ENCODE measurements at regions not wholly inside any gene's neighbourhood (a gene's known extent, or its start where the extent isn't known, plus 50 kb on each side); places are given as distances from the start of the nearest gene placed in this dataset.

GRCh38 chr21:24856326-24856725, 751.0 kb downstream of the MRPL39 start:
- DNase-seq, result no peak

- DNase-seq, result no peak
Measured at GRCh38 chr21:24852610-24853195, 754.6 kb downstream of the MRPL39 start.

- DNase-seq, result no peak
Measured at GRCh38 chr21:24850121-24850520, 757.2 kb downstream of the MRPL39 start.

- no peak for DNase-seq
Measured at GRCh38 chr21:24844671-24845070, 762.6 kb downstream of the MRPL39 start.

GRCh38 chr21:24840287-24840686, 767.0 kb downstream of the MRPL39 start:
- DNase-seq, result no peak

- no peak for DNase-seq
Measured at GRCh38 chr21:24832961-24833360, 774.3 kb downstream of the MRPL39 start.

GRCh38 chr21:24829397-24829796, 777.9 kb downstream of the MRPL39 start:
- DNase-seq, result no peak

GRCh38 chr21:24826822-24827221, 780.5 kb downstream of the MRPL39 start:
- no peak for DNase-seq

GRCh38 chr21:24825348-24825747, 781.9 kb downstream of the MRPL39 start:
- no peak for DNase-seq

GRCh38 chr21:24824209-24824608, 783.1 kb downstream of the MRPL39 start:
- DNase-seq, result no peak

- no peak for DNase-seq
Measured at GRCh38 chr21:24823247-24823646, 784.0 kb downstream of the MRPL39 start.

GRCh38 chr21:24785033-24785432, 822.2 kb downstream of the MRPL39 start:
- DNase-seq, result no peak

GRCh38 chr21:24781146-24781545, 826.1 kb downstream of the MRPL39 start:
- DNase-seq, result no peak

GRCh38 chr21:24759348-24760075, 847.8 kb downstream of the MRPL39 start:
- DNase-seq, result no peak

GRCh38 chr21:24738063-24738462, 869.2 kb downstream of the MRPL39 start:
- DNase-seq, result no peak

GRCh38 chr21:24737296-24737850, 869.9 kb downstream of the MRPL39 start:
- DNase-seq, result no peak

GRCh38 chr21:24730661-24731060, 876.6 kb downstream of the MRPL39 start:
- no peak for DNase-seq

- DNase-seq, result no peak
Measured at GRCh38 chr21:24729568-24729967, 877.7 kb downstream of the MRPL39 start.

GRCh38 chr21:24727803-24728440, 879.4 kb downstream of the MRPL39 start:
- DNase-seq, result no peak

- no peak for DNase-seq
Measured at GRCh38 chr21:24716281-24716918, 890.9 kb downstream of the MRPL39 start.

- DNase-seq, result no peak
Measured at GRCh38 chr21:24714646-24715200, 892.6 kb downstream of the MRPL39 start.

- no peak for DNase-seq
Measured at GRCh38 chr21:24705201-24705600, 902.1 kb downstream of the MRPL39 start.

GRCh38 chr21:24693779-24694178, 913.5 kb downstream of the MRPL39 start:
- no peak for DNase-seq

Measured in NCI-H510A treated with DMSO at 0.1 percent for 48 hours (cell line).